HCT116 (cell line): ENCODE measurements at regions not wholly inside any gene's neighbourhood (a gene's known extent, or its start where the extent isn't known, plus 50 kb on each side); places are given as distances from the start of the nearest gene placed in this dataset.

Source experiments
- ATAC-seq: fragments of 200-7000 bp; cut with Tn5 transposase; 2 replicates; pipeline ENCODE4 v1.9.1; 2020; ENCODE audit warnings: mild to moderate bottlenecking, moderate library complexity
- BruUV-seq: library from RNA; stranded (reverse); fragments of 400-500 nt; replicated peaks from 2 replicates; lab custom pipeline; 2021; lab: Mats Ljungman, UMichigan
- CTCF ChIA-PET: fragments of 300-600 bp; sonication (Branson Sonifier 250); formaldehyde crosslinking; loops from one replicate; lab custom pipeline; 2021; ENCODE audit warnings: antibody characterized with exemption; lab: Charles Lee
- POLR2A ChIA-PET: fragments of 300-600, 350-600 bp; sonication (Branson Sonifier 250); formaldehyde crosslinking; loops from one replicate; lab custom pipeline; 2021; ENCODE audit warnings: antibody characterized with exemption; lab: Charles Lee
- RAD21 ChIA-PET, 2 experiments: fragments of 300-600 bp; sonication (Branson Sonifier 250); formaldehyde crosslinking; loops; one replicate each; lab custom pipeline; 2023; ENCODE audit warnings: low total read pairs in 2 of 2; ENCODE audit not compliant: uncharacterized antibody in 2 of 2, unreplicated experiment in 2 of 2, low non-redundant PET in 1 of 2; lab: Charles Lee
- DNase-seq: peaks from one replicate; pipeline ENCODE4 v3.0.0-alpha.2; 2010; ENCODE audit warnings: low read depth, low spot score
- H2AFZ ChIP-seq: fragments of 200-600 bp; shearing (Covaris generic), sonication (generic); 2 replicates; pipeline ENCODE4 v1.6.1; 2017; ENCODE audit warnings: low read depth, mixed run types, mixed read lengths, antibody characterized with exemption, low read length; ENCODE audit not compliant: poor library complexity, severe bottlenecking
- H3K27ac ChIP-seq: 2 replicates; pipeline ENCODE4 v1.5.1; 2012; ENCODE audit warnings: low read depth, low read length
- H3K27me3 ChIP-seq: fragments of 200-600 bp; sonication (generic); 2 replicates; pipeline ENCODE4 v1.6.1; 2016; ENCODE audit warnings: mixed run types, low read length, mixed read lengths; ENCODE audit not compliant: insufficient read depth
- H3K36me3 ChIP-seq, 2 experiments: fragments of 200-500 bp in 1 of 2; fragments of 200-600 bp in 1 of 2; sonication (Bioruptor generic) in 1 of 2; sonication (generic) in 1 of 2; 2 replicates each; pipeline versions ENCODE4 v1.5.1 to v1.6.1; 2014 to 2016; ENCODE audit warnings: low read length in 2 of 2, inconsistent platforms in 1 of 2, mixed read lengths in 1 of 2, mixed run types in 1 of 2; ENCODE audit not compliant: insufficient read depth in 2 of 2, control insufficient read depth in 1 of 2
- H3K4me1 ChIP-seq, 2 experiments: fragments of 200-600 bp in 1 of 2; sonication (generic) in 1 of 2; 2 replicates each; pipeline versions ENCODE4 v1.5.1 to v1.6.1; 2012 to 2017; ENCODE audit warnings: low read length in 2 of 2, inconsistent platforms in 1 of 2, mild to moderate bottlenecking in 1 of 2, mixed read lengths in 1 of 2, mixed run types in 1 of 2, moderate library complexity in 1 of 2; ENCODE audit not compliant: insufficient read depth in 2 of 2, control insufficient read depth in 1 of 2
- H3K4me2 ChIP-seq: fragments of 200-600 bp; sonication (generic); 2 replicates; pipeline ENCODE4 v1.6.1; 2017; ENCODE audit warnings: mixed run types, low read length, mixed read lengths
- H3K4me3 ChIP-seq, 2 experiments: fragments of 200-600 bp in 1 of 2; sonication (generic) in 1 of 2; replicated peaks in 1 of 2; 2 replicates each; pipeline ENCODE4 v1.5.1; 2011 to 2016; ENCODE audit warnings: low read length in 2 of 2, control low read depth in 1 of 2, low read depth in 1 of 2, mild to moderate bottlenecking in 1 of 2, mixed read lengths in 1 of 2, mixed run types in 1 of 2
- H3K79me2 ChIP-seq: fragments of 200-600 bp; sonication (generic); 2 replicates; pipeline ENCODE4 v1.6.1; 2017; ENCODE audit warnings: mild to moderate bottlenecking, mixed run types, low read length, moderate library complexity, mixed read lengths; ENCODE audit not compliant: insufficient read depth
- H3K9ac ChIP-seq: fragments of 200-600 bp; sonication (generic); 2 replicates; pipeline ENCODE4 v1.6.1; 2016; ENCODE audit warnings: low read length, mixed read lengths
- H3K9me2 ChIP-seq: fragments of 200-600 bp; sonication (generic), shearing (Covaris generic); 2 replicates; pipeline ENCODE4 v1.6.1; 2017; ENCODE audit warnings: mixed run types, mild to moderate bottlenecking, moderate library complexity; ENCODE audit not compliant: insufficient read depth
- H3K9me3 ChIP-seq, 2 experiments: fragments of 200-500 bp in 1 of 2; fragments of 200-600 bp in 1 of 2; sonication (Bioruptor generic) in 1 of 2; sonication (generic) in 1 of 2; 2 replicates each; pipeline ENCODE4 v1.6.1; 2014 to 2017; ENCODE audit warnings: low read length in 2 of 2, mixed read lengths in 2 of 2, inconsistent platforms in 1 of 2, low read depth in 1 of 2, mild to moderate bottlenecking in 1 of 2, mixed run types in 1 of 2, moderate library complexity in 1 of 2; ENCODE audit not compliant: control insufficient read depth in 1 of 2, insufficient read depth in 1 of 2
- H4K20me1 ChIP-seq: fragments of 200-600 bp; sonication (generic), shearing (Covaris generic); 2 replicates; pipeline ENCODE4 v1.6.1; 2017; ENCODE audit warnings: mixed run types, mild to moderate bottlenecking, moderate library complexity; ENCODE audit not compliant: insufficient read depth
- CBX3 ChIP-seq: IDR thresholded peaks from 2 replicates; pipeline ENCODE4 v1.6.1; 2012; ENCODE audit warnings: low read depth
- POLR2A ChIP-seq: IDR thresholded peaks from 2 replicates; pipeline ENCODE4 v1.7.0; 2011; ENCODE audit warnings: borderline replicate concordance; ENCODE audit not compliant: insufficient read depth, insufficient read length; ENCODE audit errors: extremely low read depth
- RAD21 ChIP-seq: IDR thresholded peaks from 2 replicates; pipeline ENCODE4 v1.6.1; 2012; ENCODE audit warnings: low read depth, mild to moderate bottlenecking
- SP1 ChIP-seq: IDR thresholded peaks from 2 replicates; pipeline ENCODE4 v1.6.1; 2012; ENCODE audit warnings: low read depth
- SRF ChIP-seq: IDR thresholded peaks from 2 replicates; pipeline ENCODE4 v1.6.1; 2012; ENCODE audit warnings: low read depth
- YY1 ChIP-seq: IDR thresholded peaks from 2 replicates; pipeline ENCODE4 v1.6.1; 2011; ENCODE audit warnings: low read length, low read depth, moderate library complexity, mild to moderate bottlenecking; ENCODE audit not compliant: insufficient replicate concordance; ENCODE audit errors: extremely low read depth
- ZNF274 ChIP-seq: fragments of 200-500 bp; sonication (Bioruptor generic); IDR thresholded peaks from 2 replicates; pipeline ENCODE4 v1.6.1; 2014; ENCODE audit warnings: mild to moderate bottlenecking, low read depth, low read length, inconsistent platforms
- intact Hi-C: fragments of 100-400 bp; cut with micrococcal nuclease; formaldehyde crosslinking; loops from 2 replicates; pipeline ENCODE4 v1.10.0; 2022
- TF ChIP-seq, protein P1 (sequence below), 3 experiments: fragments of 200-600 bp in 1 of 3; sonication (generic) in 1 of 3; IDR thresholded peaks in 2 of 3; conservative IDR thresholded peaks in 1 of 3; 2 replicates each; pipeline ENCODE4 v1.5.1; 2012 to 2017; ENCODE audit warnings: low read depth in 2 of 3, low read length in 2 of 3, antibody characterized with exemption in 1 of 3, borderline replicate concordance in 1 of 3, control low read depth in 1 of 3, mild to moderate bottlenecking in 1 of 3, mixed read lengths in 1 of 3, mixed run types in 1 of 3, moderate library complexity in 1 of 3; ENCODE audit not compliant: insufficient read depth in 1 of 3

GRCh38 chr3:124260206-124260915 is 268.4 kb upstream of the ROPN1 start:
- no peaks in the 10 kb centered on the region for H3K9me2 ChIP-seq
- intact Hi-C loops, result no loop called here
- H3K36me3 ChIP-seq, result no peaks in the 10 kb centered on the region
- no peak overlapping the region for H3K9ac ChIP-seq
- ChIA-PET CTCF (no interaction called here), POLR2A (no interaction called here), RAD21 (no interaction called here)
- H3K4me2 ChIP-seq, result no peak overlapping the region
- no TSS peak for BruUV-seq
- no peaks in the 10 kb centered on the region for H3K9me3 ChIP-seq
- ATAC-seq (no peak; the same call in 1 of the 2 replicates), DNase-seq (no peak)
- H3K27me3 ChIP-seq, result peaks cover 6% of the 10 kb centered on the region; the same call in 1 of the 2 replicates
- no peak overlapping the region for H3K4me3 ChIP-seq
- H3K27ac ChIP-seq, result no peak overlapping the region
- peaks cover 0 to 10% of the 10 kb centered on the region in 2 experiments; a peak in 2 of 4 replicates for H3K4me1 ChIP-seq
- no peaks in the 10 kb centered on the region for H4K20me1 ChIP-seq
- H3K79me2 ChIP-seq, result no peaks in the 10 kb centered on the region
- no peak overlapping the region for H2AFZ ChIP-seq
- TF ChIP-seq SP1, result no peak
- TF ChIP-seq YY1, result no peak
- TF ChIP-seq RAD21, result no peak
- TF ChIP-seq POLR2A, result no peak
- no peak for TF ChIP-seq CBX3
- TF ChIP-seq SRF, result no peak
- TF ChIP-seq, protein P1, sequence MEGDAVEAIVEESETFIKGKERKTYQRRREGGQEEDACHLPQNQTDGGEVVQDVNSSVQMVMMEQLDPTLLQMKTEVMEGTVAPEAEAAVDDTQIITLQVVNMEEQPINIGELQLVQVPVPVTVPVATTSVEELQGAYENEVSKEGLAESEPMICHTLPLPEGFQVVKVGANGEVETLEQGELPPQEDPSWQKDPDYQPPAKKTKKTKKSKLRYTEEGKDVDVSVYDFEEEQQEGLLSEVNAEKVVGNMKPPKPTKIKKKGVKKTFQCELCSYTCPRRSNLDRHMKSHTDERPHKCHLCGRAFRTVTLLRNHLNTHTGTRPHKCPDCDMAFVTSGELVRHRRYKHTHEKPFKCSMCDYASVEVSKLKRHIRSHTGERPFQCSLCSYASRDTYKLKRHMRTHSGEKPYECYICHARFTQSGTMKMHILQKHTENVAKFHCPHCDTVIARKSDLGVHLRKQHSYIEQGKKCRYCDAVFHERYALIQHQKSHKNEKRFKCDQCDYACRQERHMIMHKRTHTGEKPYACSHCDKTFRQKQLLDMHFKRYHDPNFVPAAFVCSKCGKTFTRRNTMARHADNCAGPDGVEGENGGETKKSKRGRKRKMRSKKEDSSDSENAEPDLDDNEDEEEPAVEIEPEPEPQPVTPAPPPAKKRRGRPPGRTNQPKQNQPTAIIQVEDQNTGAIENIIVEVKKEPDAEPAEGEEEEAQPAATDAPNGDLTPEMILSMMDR (IDR thresholded peaks at IDR 0.05 in 2 of 3, conservative IDR thresholded peaks at IDR 0.05 in 1 of 3; ENCODE audit: borderline replicate concordance in 1 of 3, insufficient read depth in 1 of 3, low read depth in 2 of 3, low read length in 2 of 3), result no peak
- no peak for TF ChIP-seq ZNF274
